GM21367 (cell line): ENCODE measurements at regions not wholly inside any gene's neighbourhood (a gene's known extent, or its start where the extent isn't known, plus 50 kb on each side); places are given as distances from the start of the nearest gene placed in this dataset.
"Not testable (repeated sequence)": the region's sequence is repeated elsewhere in the genome, so short reads cannot be mapped to it uniquely, and the experiment has no call there.

Experiments
- ATAC-seq: cut with Tn5 transposase; IDR thresholded peaks from one replicate; pipeline ENCODE4 v1.9.1; 2021; ENCODE audit not compliant: unreplicated experiment

DNA sequence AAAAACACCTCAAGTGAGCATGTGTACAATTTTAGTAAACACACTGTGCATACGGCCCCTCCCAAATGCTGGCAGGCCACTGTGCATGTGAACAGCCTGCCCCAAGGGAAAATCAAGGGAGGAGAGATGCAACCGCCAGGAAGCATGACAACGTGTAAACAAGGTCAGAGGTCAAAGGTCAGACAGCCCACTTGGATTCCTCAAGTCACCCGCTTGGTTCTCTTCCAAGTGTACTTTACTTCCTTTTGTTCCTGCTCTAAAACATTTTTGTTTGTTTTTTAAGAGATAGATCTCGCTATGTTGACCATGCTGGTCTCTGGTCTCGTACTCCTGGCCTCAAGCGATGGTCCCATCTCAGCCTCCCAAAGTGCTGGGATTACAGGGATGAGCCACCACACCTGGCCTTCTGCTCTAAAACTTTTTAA, 126.7 kb upstream of the SHB start:
- ATAC-seq = no peak

DNA sequence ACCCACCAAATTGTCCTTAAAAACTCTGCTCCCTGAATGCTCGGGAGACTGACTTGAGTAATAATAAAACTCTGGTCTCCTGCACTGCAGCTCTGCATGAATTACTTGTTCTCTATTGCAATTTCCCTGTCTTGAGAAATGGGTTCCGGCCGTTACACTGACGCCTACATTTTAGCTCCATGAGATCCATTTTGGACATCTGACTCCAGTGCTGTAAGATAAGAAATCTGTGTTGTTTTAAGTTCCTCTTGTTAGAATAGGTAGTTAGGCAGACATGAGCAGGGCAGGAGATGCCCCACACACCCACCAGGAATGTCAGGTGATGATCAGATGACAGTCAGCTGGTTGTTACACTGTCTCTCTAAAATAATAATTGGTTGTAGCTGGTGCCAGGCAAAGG, 125.8 kb upstream of the SHB start:
- no peak for ATAC-seq

DNA sequence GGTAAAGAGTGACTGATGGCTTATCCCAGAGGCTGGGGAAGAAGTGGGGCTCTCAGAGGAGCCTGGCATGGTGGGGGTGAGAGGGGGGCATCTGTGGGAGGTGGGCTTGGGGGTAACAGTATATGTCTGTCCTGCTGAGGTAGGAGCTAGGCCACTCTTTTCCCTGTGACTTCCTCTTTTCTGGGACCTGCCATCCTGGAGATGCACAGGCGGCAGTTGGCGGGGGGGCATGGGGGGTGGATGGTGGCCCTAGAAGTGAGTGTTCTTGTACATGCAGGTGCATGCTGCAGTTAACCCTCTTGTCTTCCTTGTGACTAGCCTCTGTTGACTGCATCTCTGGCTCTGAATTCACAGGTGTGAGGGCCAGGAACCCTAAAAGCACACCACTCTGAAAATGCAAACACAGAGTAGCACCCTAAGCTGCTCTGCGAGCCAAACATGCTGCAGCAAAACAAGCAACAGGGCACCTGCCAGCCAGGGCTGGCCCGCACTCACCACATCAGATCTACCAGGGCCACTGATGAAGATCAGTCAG, 123.8 kb upstream of the SHB start:
- ATAC-seq = no peak

DNA sequence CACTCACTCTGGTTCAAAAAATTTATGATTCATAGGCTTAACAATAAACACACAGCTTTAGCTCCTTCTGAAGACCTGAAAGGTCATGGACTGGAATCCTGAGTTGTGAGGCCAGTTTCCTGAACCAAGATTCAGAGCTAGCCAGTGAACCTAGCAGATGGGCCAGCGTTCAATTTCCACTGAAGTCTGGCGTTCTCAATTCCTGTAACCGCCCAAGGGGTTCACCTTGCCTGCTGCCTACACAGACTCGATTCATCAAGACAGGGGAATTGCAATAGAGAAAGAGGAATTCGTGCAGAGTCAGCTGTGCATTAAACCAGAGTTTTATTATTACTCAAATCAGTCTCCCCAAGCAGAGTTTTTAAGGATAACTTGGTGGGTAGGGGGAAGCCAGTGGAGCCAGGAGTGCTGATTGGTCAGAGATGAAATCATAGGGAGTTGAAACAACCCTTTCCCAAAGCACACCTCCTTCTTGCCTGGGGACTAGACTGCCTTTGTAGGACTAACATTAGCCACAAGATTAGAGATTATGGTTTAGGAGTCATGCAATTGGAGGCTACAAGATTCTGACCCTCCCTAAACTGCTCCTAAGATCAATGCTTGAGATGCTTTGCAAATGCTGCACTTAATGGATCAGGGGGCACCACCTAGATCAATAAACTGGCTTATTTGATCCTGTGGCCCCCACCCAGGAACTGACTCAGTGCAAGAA, 117.5 kb upstream of the SHB start:
- no peak for ATAC-seq

DNA sequence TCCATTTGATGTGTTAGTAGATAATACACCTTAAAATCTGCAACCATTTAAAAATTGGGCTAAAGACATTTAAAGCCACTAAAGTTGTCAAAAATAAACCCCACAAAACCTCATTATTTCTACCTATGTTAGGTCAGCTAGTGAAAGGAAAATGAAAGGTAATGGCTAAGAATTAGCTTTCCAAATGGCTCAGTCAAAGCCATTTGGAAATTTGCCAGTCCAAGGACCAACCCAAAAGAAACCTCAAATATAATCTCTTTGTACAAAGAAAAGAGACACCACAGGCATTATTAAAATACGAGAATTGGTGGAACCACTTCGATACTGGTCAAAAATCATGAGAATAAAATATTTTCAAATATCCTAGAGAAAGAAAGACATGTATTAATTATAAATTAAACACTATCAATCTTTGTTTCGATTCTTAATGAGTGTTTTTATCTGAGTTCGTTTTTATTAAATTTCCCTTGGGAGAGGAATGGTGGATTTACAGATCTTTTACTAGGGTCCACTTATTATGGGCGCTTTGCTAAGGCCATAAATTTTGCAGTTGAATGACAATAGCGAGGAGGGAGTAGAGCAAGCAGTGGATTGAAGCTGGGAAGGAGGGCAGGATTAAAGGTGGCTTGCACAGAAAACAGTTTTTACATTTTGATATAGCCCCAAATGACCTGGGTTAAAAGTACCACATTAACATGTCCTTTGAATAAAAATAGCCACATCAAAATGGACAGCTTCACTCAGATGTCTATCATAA, 116.8 kb upstream of the SHB start:
- ATAC-seq = no peak

DNA sequence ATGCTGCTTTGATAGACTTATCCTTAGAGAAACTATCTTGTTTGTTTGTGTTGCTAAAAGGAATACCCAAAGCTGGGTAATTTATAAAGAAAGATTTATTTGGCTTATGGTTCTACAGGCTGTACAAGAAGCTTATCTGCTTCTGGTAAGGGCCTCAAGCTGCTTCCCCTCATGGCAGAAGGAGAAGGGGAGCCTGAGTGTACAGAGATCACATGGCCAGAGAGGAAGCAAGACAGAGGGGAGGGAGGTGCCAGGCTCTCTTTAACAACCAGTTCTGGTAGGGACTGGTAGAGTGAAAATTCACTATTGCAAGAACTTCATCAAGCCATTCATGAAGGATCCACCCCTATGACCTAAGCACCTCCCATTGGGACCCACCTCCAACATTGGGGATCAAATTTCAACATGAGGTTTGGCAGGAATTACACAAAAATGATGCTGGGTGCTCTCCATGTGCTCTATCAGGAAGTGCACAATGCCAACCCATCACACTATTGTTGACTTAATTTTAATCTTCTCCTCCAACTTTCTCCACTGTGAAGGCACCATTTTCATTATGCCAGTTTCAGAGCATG, 115.1 kb upstream of the SHB start:
- ATAC-seq = no peak

DNA sequence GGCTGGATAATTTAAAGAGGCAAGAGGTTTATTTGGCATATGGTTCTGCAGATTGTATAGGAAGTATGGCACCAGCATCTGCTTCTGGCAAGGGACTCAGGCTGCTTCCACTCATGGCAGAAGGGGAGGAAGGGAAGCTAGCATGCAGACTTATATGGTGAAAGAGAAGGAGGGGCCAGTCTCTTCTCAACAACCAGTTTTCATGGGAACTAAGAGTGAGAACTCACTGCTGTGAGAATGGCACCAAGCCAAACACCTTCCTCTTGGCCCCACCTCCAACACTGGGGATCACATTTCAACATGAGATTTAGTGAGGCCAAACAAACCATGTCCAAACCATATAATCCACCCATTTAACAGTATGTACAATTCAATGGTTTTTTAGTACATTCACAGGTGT, 113.3 kb upstream of the SHB start:
- ATAC-seq = no peak

DNA sequence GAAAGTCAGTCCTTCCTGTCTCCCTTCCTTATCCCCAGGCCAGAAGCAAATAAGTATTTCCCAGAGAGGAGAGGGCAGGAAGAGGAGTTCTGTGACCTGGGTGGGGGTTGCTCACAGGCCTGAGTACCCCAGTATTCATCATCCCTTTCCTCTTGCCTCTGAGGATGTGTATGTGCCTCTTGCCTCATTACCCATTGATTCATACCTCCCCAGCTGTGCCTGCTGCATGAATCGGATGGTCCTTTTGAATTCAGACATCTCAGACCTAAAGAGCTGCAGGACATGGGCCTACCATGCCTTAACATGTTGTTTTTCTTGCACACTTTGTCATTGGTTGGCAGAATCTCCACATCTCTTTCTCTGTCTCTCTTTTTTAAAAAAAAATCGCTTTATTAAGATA, 112.8 kb upstream of the SHB start:
- no peak for ATAC-seq

DNA sequence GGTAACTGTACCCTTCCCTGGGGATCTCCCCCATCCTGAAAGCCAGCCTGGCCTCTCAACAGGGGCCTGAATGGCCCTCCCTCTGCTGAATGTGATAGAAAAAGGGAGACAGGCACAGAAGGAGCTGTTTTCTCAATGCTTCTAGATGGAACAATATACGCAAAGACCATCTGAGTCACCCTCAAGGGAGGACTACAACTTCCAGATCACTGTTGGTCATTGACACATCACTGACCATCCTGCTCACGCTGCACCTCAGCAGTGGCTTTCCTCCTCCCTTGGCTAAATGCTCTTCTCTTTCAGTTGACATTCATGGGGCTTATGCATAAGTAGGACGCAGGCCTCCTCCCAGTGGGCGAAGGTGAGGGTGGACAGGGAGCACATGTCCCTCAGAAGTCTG, 112.2 kb upstream of the SHB start:
- no peak for ATAC-seq

DNA sequence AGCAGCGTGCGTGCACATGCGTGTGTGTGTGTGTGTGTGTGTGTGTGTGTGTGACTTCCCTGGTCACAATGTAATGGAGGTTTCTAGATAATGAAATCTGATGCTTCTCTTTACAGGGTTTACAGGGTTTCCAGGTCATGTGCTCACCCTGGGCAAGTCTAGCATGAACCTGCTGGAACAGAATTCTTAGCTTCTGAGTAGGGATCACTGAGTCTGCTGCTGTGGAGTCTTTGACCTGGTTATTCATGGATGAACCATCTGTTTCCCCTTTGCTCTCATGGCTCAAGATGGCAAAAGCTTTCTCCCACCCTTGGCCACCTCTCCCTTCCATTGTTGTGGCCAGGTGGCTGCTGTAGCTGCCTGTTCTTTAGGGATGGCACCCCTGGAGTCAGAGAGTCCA, 111.6 kb upstream of the SHB start:
- no peak for ATAC-seq

DNA sequence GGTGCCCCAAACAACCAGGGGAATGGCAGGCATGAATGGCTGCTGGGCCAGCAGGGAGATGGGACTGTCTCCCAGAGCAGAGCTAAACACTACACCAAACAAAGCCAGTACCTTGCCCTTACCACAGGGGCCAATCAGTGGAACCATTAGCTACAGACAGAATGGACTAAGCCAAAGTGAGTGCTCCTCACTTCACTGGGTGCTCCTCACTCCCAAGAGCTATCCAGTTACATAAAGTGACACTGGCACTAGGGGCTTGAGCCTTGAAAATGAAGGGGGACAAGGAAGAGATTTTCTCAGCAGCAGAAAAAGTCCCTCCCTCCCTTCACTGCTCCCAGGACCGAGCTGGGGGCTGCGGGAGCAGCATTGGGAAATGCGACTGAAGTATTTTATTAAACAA, 110.9 kb upstream of the SHB start:
- ATAC-seq = no peak

DNA sequence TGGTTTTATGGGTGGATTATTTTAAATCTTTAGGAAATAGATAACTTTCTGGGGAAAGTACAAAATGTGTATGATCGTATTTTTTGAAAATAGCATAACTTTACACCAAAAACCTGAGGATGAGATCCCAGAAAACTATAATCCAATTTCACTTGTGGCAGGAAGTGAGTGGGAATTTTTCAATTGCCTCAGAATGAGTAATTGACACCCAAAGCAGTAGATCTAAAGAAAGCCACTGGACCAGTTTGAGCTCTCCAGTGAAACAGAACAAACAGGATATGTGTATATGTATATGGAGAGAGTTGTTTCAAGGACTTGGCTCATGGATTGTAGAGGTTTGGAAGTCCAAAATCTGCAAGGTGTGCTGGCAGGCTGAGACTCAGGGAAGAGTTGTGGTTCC, 109.2 kb upstream of the SHB start:
- no peak for ATAC-seq

DNA sequence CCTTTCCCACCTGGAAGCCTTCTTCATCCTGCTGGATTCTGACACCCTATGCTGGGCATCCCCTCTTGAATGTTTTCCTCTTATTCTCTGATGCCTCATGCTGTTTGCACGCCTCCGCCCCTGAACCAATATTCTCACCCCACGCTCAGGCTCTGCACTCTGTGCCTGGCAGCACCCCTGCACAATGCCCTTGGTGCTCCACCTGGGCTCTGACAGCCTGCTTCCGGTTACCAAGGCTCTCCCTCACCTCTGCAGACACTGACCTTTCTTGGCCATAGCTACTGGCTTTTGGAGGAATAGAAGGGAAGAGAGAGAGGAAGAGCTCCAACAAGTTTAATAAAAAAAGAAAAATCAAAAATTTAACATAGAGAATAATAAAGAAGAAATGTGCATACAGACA, 108.7 kb upstream of the SHB start:
- ATAC-seq = no peak

DNA sequence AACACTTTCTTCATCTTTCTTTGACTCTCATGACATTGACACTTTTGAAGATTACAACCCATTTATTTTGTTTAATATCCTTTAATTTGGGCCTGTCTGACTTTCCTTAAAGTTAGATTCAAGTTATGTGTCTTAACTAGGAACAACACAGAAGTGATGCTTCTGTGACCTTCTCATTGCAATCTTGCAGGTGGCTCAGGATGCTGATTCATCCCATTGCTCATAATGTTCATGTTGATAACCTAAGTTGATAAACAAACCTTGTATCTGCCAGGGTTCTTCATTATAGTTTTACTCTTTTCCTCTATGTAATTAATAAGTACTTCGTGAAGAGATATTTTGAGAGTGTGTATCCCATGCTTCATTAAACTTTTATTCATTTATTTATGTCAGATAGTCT, 107.2 kb upstream of the SHB start:
- no peak for ATAC-seq

DNA sequence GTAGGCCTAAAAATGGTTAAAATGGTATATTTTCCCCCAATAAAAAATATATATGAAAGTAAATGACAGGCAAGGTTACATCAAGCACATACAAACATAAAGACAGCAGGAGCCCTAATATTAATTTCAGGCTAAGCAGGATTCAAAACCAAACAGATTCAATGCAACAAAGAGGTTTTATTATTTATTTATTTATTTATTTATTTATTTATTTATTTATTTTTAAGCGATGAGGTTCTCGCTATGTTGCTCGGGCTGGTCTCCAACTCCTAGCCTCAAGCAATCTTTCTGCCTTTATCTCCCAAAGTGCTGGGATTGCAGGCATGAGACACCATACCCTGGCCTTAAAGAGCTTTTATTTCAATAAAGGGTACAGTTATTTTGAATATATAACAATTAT, 106.4 kb upstream of the SHB start:
- no peak for ATAC-seq

DNA sequence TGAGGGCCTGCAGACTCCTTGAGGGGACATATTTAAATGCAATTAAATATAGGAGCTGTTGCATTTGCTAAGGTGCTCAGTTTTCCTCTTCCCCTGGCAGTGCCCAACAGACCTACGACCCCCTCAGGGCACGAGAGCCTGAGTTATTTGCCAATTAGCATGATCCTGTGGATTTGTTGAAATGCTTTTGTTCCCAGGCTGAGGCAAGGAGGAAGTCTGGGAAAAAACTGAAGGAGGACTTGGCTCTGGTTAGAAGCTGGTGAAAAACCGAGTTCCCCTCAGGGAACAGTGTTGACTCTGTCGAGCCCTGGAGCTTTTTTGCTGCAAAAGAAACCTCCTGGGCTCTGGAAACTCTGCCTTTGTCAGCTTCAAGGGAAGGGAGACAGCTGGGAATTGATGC, 103.6 kb upstream of the SHB start:
- no peak for ATAC-seq

DNA sequence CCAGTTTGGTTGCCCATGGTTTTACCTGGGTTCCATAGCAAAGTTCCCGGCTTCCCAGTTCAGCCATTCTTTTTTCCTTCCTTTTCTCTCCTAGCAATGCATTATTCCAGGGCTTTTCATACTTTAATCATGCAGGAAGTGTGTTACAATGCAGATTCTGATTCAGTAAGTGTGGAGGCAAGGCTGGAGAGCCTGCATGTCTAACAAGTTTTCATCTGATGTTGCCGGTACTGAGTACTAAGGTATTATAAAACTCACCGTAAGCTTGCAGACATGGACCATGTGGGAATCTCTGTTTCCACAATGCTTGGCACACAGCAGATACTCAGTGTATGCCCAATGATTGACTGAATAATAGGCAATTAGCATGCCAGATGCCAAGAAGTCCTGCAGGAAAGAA, 102.9 kb upstream of the SHB start:
- ATAC-seq = no peak

DNA sequence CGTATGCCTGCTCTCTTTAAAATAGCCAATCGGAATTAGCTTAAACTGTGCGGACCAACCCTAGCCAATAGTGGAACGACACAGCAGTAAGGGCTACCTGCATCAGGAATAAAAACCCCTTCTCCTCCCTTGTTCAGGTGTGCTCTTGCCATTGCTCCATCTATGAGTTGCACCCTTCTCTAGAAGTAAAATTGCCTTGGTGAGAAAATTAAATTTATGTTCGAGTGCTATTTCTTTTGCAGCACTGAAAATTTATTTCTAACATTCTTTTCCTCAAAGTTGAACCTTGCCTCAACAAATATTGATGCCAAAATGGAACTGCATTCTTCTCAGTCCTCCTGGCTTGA, 102.5 kb upstream of the SHB start:
- no peak for ATAC-seq

DNA sequence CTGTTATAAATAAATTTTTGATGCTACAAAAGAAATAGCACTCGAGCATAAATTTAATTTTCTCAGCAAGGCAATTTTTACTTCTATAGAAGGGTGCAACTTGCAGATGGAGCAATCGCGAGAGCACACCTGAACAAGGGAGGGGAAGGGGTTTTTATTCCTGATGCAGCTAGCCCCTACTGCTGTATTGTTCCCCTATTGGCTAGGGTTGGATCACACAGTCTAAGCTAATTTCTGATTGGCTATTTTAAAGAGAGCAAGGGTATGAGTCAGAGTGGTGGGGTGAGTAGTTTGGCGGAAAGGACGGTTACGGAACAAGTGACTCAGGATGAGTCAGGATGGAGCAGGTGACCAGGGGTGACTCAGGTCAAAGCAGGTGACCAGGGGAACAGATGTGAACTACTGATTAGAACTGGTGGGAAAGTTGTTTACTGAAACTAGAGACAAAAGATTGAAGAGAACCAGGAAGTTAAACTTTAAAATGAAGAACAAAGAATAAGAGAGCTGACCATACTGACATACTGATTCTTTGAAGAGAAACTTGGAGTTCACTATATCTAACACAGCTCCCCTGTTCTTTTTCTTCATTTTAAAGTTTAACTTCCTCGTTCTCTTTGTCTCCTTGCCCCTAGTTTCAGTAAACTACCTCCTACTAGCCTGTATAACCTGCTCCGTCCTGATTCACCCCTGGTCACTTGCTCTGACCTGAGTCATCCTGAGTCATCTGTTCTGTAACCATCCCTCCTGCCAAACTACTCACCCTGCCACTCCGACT, 101.9 kb upstream of the SHB start:
- ATAC-seq = not testable (repeated sequence)

DNA sequence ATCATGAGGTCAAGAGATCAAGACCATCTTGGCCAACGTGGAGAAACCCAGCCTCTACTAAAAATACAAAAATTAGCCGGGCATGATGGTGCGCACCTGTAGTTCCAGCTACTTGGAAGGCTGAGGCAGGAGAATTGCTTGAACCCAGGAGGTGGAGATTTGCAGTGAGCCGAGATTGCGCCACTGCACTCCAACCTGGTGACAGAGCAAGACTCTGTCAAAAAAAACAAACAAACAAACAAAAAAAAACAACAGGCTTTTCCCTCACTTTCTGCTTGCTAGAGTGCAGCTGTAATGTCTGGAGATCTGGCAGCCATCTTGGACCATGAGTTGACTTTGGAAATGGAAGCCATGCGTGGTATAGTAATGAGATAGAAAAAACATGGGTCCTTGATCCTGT, 101.1 kb upstream of the SHB start:
- not testable (repeated sequence) for ATAC-seq

DNA sequence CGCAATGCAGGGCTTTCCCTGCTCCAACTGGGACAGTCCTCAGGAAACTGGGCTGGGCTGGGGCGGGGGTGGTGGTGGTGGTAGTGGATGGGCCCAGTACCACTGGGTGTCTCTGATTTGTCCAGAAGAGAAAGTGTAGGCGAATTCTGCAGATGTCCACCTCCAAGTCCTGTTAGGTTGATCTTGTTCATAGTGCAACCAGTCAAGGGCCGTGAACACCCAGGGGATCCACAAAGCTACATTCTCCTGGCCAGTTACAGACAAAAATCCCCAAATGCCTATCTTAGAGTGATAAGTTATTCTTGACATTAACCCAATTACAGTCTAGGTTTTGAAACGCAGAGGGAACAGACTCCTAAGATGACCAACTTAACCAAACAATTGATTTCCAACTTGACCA, 97.5 kb upstream of the SHB start:
- no peak for ATAC-seq
